ENCODE measurements at regions not wholly inside any gene's neighbourhood (a gene's known extent, or its start where the extent isn't known, plus 50 kb on each side); places are given as distances from the start of the nearest gene placed in this dataset.

DNA sequence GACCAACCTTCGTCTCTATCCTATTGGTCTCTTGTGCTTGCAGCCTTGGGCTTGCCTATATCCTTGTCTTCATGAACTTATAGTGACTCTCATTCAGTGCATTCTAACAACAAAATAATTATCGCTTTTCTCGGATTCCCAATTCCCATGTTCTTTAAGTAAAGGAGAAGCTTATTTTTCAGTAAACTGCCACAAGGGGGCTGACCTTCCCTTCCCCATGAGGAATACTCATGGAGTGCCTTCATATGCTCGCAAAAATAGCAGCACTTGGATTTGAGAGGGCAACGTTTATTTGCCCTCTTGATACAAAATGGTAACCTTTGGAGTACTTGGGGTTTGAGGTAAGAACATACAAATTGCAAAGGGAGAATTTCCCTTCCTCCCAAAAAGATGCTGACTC is 183.2 kb upstream of the TENT5D start:
- TF ChIP-seq CTCF (IDR thresholded peaks at IDR 0.05) (no peak), POLR2A (IDR thresholded peaks at IDR 0.05) (no peak)
